H9 (cell line): ENCODE measurements at regions not wholly inside any gene's neighbourhood (a gene's known extent, or its start where the extent isn't known, plus 50 kb on each side); places are given as distances from the start of the nearest gene placed in this dataset.

Source experiments
- DNase-seq: peaks from one replicate; pipeline ENCODE4 v3.0.0-alpha.2; 2017
- H2AFZ ChIP-seq: one replicate; pipeline ENCODE4 v1.6.1; 2013; ENCODE audit warnings: mild to moderate bottlenecking, low read length, control low read depth, moderate library complexity
- H2AK5ac ChIP-seq: 2 replicates; pipeline ENCODE4 v1.6.1; 2013; ENCODE audit warnings: low read length, control low read depth, mixed read lengths; ENCODE audit not compliant: insufficient read length
- H2BK120ac ChIP-seq: one replicate; pipeline ENCODE4 v1.6.1; 2013; ENCODE audit warnings: low read depth, mild to moderate bottlenecking, low read length, control low read depth, inconsistent platforms; ENCODE audit not compliant: poor library complexity, severe bottlenecking
- H2BK12ac ChIP-seq: 2 replicates; pipeline ENCODE4 v1.6.1; 2013; ENCODE audit warnings: low read length, control low read depth, mixed read lengths, low read depth; ENCODE audit not compliant: insufficient read length
- H2BK15ac ChIP-seq: 2 replicates; pipeline ENCODE4 v1.6.1; 2013; ENCODE audit warnings: low read depth, low read length, control low read depth
- H2BK20ac ChIP-seq: one replicate; pipeline ENCODE4 v1.6.1; 2013; ENCODE audit warnings: low read depth, mild to moderate bottlenecking, low read length, control low read depth, inconsistent platforms; ENCODE audit not compliant: poor library complexity, severe bottlenecking
- H2BK5ac ChIP-seq: 2 replicates; pipeline ENCODE4 v1.6.1; 2013; ENCODE audit warnings: low read length, control low read depth, mixed read lengths; ENCODE audit not compliant: insufficient read length
- H3K14ac ChIP-seq: 2 replicates; pipeline ENCODE4 v1.6.1; 2013; ENCODE audit warnings: low read length, control low read depth; ENCODE audit not compliant: insufficient read depth
- H3K18ac ChIP-seq: 2 replicates; pipeline ENCODE4 v1.6.1; 2013; ENCODE audit warnings: low read depth, mild to moderate bottlenecking, mixed read lengths, low read length, control low read depth; ENCODE audit not compliant: insufficient read length
- H3K23ac ChIP-seq: 2 replicates; pipeline ENCODE4 v1.6.1; 2013; ENCODE audit warnings: low read length, control low read depth, mixed read lengths, low read depth; ENCODE audit not compliant: insufficient read length
- H3K23me2 ChIP-seq: 2 replicates; pipeline ENCODE4 v1.6.1; 2013; ENCODE audit warnings: low read depth, mild to moderate bottlenecking, mixed read lengths, low read length, control low read depth; ENCODE audit not compliant: insufficient read length, poor library complexity, severe bottlenecking
- H3K27ac ChIP-seq: 2 replicates; pipeline ENCODE4 v1.5.1; 2013; ENCODE audit warnings: low read length, control low read depth, mixed read lengths, low read depth; ENCODE audit not compliant: insufficient read length
- H3K27me3 ChIP-seq: 2 replicates; pipeline ENCODE4 v1.6.1; 2013; ENCODE audit warnings: low read length, control low read depth, inconsistent platforms; ENCODE audit not compliant: insufficient read depth
- H3K4ac ChIP-seq: 2 replicates; pipeline ENCODE4 v1.6.1; 2013; ENCODE audit warnings: low read depth, mild to moderate bottlenecking, control low read depth, inconsistent platforms, low read length, moderate library complexity
- H3K4me1 ChIP-seq: 2 replicates; pipeline ENCODE4 v1.6.1; 2013; ENCODE audit warnings: low read length, control low read depth, inconsistent platforms; ENCODE audit not compliant: insufficient read depth
- H3K4me2 ChIP-seq: 2 replicates; pipeline ENCODE4 v1.6.1; 2013; ENCODE audit warnings: low read length, control low read depth, mixed read lengths; ENCODE audit not compliant: insufficient read length, insufficient read depth
- H3K56ac ChIP-seq: 2 replicates; pipeline ENCODE4 v1.6.1; 2013; ENCODE audit warnings: low read depth, mild to moderate bottlenecking, mixed read lengths, low read length, control low read depth; ENCODE audit not compliant: insufficient read length
- H3K79me1 ChIP-seq: 2 replicates; pipeline ENCODE4 v1.6.1; 2013; ENCODE audit warnings: low read depth, mild to moderate bottlenecking, moderate library complexity, low read length, control low read depth, inconsistent platforms; ENCODE audit not compliant: insufficient read depth, poor library complexity, severe bottlenecking
- H3K79me2 ChIP-seq: 2 replicates; pipeline ENCODE4 v1.6.1; 2013; ENCODE audit warnings: low read length, control low read depth, inconsistent platforms; ENCODE audit not compliant: insufficient read depth
- H3K9ac ChIP-seq: 2 replicates; pipeline ENCODE4 v1.6.1; 2013; ENCODE audit warnings: low read length, control low read depth, mixed read lengths; ENCODE audit not compliant: insufficient read length; ENCODE audit errors: extremely low read depth
- H3K9me3 ChIP-seq: one replicate; pipeline ENCODE4 v1.6.1; 2013; ENCODE audit warnings: low read depth, low read length, inconsistent platforms; ENCODE audit not compliant: control insufficient read depth
- H3T11ph ChIP-seq: one replicate; pipeline ENCODE4 v1.6.1; 2013; ENCODE audit warnings: mild to moderate bottlenecking, low read length, control low read depth, inconsistent platforms
- H4K20me1 ChIP-seq: one replicate; pipeline ENCODE4 v1.6.1; 2013; ENCODE audit not compliant: control insufficient read depth, insufficient read length, insufficient read depth
- H4K5ac ChIP-seq: 2 replicates; pipeline ENCODE4 v1.6.1; 2013; ENCODE audit warnings: low read depth, mild to moderate bottlenecking, mixed read lengths, low read length, control low read depth; ENCODE audit not compliant: insufficient read length
- H4K8ac ChIP-seq: replicated peaks from 2 replicates; pipeline ENCODE4 v1.6.1; 2013; ENCODE audit warnings: low read length, control low read depth, mixed read lengths, low read depth; ENCODE audit not compliant: insufficient read length
- H4K91ac ChIP-seq: 2 replicates; pipeline ENCODE4 v1.6.1; 2013; ENCODE audit warnings: low read depth, mild to moderate bottlenecking, moderate library complexity, mixed read lengths, low read length, control low read depth; ENCODE audit not compliant: insufficient read length
- H3K27ac Mint-ChIP-seq, 3 experiments: 2 replicates in 2 of 3; 3 replicates in 1 of 3; pipeline ENCODE4 v1.8.0; 2020 to 2021; ENCODE audit warnings: mixed read lengths in 3 of 3, mild to moderate bottlenecking in 1 of 3, moderate library complexity in 1 of 3
- H3K27me3 Mint-ChIP-seq: 2 replicates; pipeline ENCODE4 v1.8.0; 2021; ENCODE audit warnings: low read depth, mild to moderate bottlenecking, moderate library complexity, mixed read lengths
- H3K36me3 Mint-ChIP-seq, 3 experiments: 2 replicates in 2 of 3; 3 replicates in 1 of 3; pipeline ENCODE4 v1.8.0; 2020 to 2021; ENCODE audit warnings: low read depth in 3 of 3, mixed read lengths in 3 of 3; ENCODE audit not compliant: insufficient read depth in 1 of 3
- H3K4me1 Mint-ChIP-seq, 2 experiments: 2 replicates each; pipeline ENCODE4 v1.8.0; 2020; ENCODE audit warnings: mixed read lengths in 2 of 2
- H3K4me3 Mint-ChIP-seq, 2 experiments: 2 replicates in 1 of 2; 3 replicates in 1 of 2; pipeline ENCODE4 v1.8.0; 2020 to 2021; ENCODE audit warnings: mild to moderate bottlenecking in 2 of 2, mixed read lengths in 2 of 2, moderate library complexity in 1 of 2
- H3K9me3 Mint-ChIP-seq, 2 experiments: 2 replicates in 1 of 2; 3 replicates in 1 of 2; pipeline ENCODE4 v1.8.0; 2020; ENCODE audit warnings: mild to moderate bottlenecking in 2 of 2, mixed read lengths in 2 of 2, moderate library complexity in 1 of 2
- WGBS: extraction: QIAGEN DNeasy Blood & Tissue Kit; methylation state at CpG from one replicate; pipeline ENCODE4 v1.1.7; 2013; ENCODE audit warnings: missing lambda C conversion rate, low lambda C conversion rate, mixed read lengths; ENCODE audit not compliant: insufficient read length; ENCODE audit errors: extremely low coverage; 5-methylcytosine and 5-hydroxymethylcytosine counted together
- TF ChIP-seq, protein P1 (sequence below): fragments of 200-600 bp; sonication (generic); conservative IDR thresholded peaks from 3 replicates; pipeline ENCODE4 v1.8.0; 2021; ENCODE audit warnings: antibody characterized with exemption, mild to moderate bottlenecking

- Histone ChIP-seq H3K4me1 (peaks cover 3% of the 10 kb centered on the region; the same call in 1 of the 2 replicates), H4K8ac (no peak overlapping the region), H2BK5ac (no peak overlapping the region), H4K91ac (no peak overlapping the region), H2BK15ac (no peak overlapping the region), H3T11ph (no peak overlapping the region), H4K20me1 (no peaks in the 10 kb centered on the region), H2AK5ac (no peak overlapping the region), H2BK120ac (no peak overlapping the region), H3K9ac (no peak overlapping the region), H3K4ac (no peak overlapping the region), H3K14ac (no peak overlapping the region), H3K23ac (no peak overlapping the region), H2BK20ac (no peak overlapping the region), H3K79me2 (no peaks in the 10 kb centered on the region), H3K56ac (no peak overlapping the region), H4K5ac (no peak overlapping the region), H3K23me2 (no peaks in the 10 kb centered on the region), H3K27ac (no peak overlapping the region), H3K18ac (no peak overlapping the region), H3K79me1 (no peaks in the 10 kb centered on the region), H3K4me2 (no peak overlapping the region), H2AFZ (no peak overlapping the region), H2BK12ac (no peak overlapping the region), H3K27me3 (no peaks in the 10 kb centered on the region), H3K9me3 (no peaks in the 10 kb centered on the region)
- Mint-ChIP-seq H3K27ac (no peak overlapping the region), H3K27me3 (peaks cover 5% of the 10 kb centered on the region), H3K4me1 (peaks cover 5 to 10% of the 10 kb centered on the region in 2 experiments), H3K9me3 (peaks cover 20 to 23% of the 10 kb centered on the region in 2 experiments), H3K36me3 (peaks cover 12 to 22% (median 15%) of the 10 kb centered on the region in 3 experiments), H3K4me3 (no peak overlapping the region)
- WGBS = no CpG with 5 or more reads among the region's 2 CpGs
- TF ChIP-seq, protein P1, sequence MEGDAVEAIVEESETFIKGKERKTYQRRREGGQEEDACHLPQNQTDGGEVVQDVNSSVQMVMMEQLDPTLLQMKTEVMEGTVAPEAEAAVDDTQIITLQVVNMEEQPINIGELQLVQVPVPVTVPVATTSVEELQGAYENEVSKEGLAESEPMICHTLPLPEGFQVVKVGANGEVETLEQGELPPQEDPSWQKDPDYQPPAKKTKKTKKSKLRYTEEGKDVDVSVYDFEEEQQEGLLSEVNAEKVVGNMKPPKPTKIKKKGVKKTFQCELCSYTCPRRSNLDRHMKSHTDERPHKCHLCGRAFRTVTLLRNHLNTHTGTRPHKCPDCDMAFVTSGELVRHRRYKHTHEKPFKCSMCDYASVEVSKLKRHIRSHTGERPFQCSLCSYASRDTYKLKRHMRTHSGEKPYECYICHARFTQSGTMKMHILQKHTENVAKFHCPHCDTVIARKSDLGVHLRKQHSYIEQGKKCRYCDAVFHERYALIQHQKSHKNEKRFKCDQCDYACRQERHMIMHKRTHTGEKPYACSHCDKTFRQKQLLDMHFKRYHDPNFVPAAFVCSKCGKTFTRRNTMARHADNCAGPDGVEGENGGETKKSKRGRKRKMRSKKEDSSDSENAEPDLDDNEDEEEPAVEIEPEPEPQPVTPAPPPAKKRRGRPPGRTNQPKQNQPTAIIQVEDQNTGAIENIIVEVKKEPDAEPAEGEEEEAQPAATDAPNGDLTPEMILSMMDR = no peak
- DNase-seq = no peak
Observed at GRCh38 chr2:175463169-175463568, 281.7 kb upstream of the ATP5MC3 start.
